Fibroblast of gingiva (primary cell): ENCODE measurements at regions not wholly inside any gene's neighbourhood (a gene's known extent, or its start where the extent isn't known, plus 50 kb on each side); places are given as distances from the start of the nearest gene placed in this dataset.
"Not testable (repeated sequence)": the region's sequence is repeated elsewhere in the genome, so short reads cannot be mapped to it uniquely, and the experiment has no call there.

Experiments
- DNase-seq: peaks from one replicate; pipeline ENCODE4 v3.0.0-alpha.2; 2011; ENCODE audit warnings: low read depth

DNA sequence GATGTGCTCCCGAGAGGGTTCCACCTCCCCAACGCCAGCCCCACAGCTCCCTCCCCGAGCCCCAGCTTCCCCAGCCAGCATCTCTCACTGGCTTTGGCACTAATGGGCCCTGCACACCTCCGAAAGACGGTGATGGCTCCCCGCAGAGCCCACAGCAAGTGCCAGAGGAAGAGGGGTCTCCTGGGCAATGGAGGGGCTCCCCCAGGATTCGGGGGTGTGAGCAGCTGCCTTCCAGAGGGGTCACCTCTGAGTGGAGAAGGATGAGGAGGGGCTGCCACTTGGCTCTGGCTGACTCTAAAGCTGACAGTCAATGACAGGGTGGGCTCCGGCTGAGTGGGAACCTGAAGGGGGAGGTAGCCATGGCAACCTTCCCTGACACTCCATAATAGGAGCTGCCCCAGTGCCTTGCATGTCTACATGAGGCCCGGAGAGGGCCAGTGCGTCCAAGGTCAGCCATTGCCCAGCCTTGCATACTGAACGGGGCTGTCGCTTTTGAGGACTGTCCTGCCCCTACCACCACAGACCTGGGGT lies 98.6 kb upstream of the SYT13 start:
- no peak for DNase-seq

DNA sequence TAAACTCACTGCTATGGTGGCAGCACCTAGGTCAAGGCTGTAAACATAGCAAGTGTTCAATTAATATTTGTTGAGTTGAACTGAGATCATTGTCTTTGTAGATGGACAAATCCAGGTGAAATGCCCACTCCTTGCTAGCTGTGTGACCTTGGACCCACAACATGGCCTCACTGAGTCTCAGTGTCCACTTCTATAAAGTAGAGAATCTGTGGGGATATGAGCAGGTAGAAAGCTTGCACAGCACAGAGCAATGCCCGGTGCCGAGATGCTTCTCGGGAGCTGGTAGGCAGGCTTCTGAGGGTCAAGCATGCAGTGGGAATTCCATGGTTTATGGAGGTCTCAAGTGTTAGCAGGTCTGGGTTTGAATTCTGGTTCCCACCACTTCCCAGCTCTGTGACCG lies 97.9 kb upstream of the SYT13 start:
- DNase-seq = no peak

DNA sequence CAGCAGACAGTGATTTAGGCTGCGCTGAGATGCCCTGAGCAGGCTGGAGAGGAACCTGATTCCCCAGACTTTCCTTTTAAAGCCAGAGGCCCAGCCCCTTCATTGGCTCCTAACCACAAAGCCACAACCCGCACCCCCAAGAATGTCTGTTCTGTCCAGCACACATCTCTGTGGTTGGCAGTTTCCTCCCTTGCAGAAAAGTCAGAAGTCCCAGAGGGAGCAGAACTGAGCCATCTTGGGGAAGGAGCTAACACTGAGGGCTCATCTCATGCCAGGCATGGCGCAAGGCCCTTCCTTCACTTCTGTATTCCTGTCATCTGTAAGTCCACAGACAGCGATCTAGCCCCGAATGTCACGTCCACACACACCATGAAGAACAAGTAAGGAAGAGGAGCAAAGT lies 97.1 kb upstream of the SYT13 start:
- peak; percentile 66 for DNase-seq

DNA sequence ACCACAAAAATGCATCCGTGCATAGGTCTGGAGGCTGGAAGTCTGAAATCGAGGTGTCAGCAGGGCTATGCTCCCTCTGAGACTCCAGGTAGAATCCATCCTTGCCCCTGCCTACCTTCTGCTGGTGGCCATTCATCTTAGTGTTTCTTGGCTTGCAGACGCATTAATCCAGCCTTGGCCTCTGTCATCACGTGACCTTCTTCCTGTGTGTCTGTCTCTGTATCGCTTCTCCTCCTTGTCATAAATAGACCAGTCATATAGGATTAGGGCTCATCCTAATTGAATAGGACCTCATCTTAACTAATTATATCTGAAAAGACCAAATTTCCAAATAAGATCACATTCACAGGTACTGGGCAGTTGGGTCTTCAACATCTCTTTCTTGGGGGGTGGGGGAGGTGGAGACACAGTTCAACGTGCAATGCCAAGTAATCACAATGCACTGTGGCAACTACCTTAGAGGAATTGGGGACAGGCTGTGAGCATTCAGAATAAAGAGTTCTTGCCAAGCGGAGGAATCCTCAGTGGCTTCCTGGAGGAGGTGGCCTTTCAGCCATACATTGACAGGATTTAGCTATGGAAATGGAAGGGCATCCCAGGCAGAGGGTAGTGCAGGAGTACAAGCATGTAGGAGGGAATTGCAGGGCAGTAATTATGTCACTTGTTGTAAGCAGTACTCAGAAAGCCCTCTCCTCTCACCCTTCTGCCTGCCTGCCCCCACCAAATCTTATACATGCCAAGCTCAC lies 96.2 kb upstream of the SYT13 start:
- DNase-seq = no peak

DNA sequence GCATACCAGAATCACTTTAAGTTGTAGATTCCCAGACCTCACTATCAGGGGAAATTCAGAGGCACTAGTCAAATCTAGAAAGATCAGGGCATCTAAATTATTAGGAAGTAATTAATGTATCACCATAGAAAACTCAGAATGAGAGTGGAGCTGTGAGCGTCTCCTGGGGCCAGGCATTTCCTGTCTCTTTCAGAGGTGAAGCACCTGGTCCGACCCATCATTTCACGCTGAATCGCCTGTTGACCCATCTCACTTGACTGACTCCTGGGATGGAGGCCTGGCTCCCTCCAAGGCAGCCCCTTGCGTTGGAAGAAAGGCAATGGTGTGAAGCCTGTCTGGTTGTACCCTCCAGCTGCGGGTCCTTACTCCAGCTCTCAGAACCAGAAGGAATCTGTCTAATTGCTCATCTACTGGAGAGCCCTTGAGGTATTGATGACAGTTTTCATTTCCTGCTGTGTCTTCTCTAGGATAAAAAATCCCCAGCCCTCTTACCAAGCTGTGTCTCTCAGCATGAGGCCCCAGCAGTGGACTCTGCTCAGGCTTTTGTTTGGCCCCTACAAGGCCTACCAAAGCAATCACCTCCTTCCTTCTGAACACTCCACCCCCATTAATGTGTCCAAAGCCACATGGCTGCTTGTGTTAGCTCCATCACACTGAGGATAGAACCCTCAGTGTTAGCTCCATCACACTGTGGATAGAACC lies 93.2 kb upstream of the SYT13 start:
- DNase-seq = no peak

DNA sequence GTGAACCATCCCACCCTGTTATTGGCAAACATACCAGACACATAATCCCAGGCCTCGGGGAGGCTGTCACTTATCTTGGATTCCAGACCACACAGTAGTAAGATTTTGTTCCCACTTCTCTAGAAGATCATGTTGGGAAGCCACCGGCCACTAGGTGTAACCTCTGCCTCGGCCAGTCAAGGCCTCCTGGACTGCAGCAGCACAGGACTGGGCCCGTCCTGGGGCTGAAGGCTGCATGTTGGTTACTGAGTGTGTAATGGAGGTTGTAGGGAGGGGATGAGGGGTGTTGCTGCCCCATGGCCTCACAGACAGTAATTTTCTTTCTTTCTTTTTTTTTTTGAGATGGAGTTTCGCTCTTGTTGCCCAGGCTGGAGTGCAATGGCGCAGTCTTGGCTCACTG lies 92.4 kb upstream of the SYT13 start:
- DNase-seq = no peak

DNA sequence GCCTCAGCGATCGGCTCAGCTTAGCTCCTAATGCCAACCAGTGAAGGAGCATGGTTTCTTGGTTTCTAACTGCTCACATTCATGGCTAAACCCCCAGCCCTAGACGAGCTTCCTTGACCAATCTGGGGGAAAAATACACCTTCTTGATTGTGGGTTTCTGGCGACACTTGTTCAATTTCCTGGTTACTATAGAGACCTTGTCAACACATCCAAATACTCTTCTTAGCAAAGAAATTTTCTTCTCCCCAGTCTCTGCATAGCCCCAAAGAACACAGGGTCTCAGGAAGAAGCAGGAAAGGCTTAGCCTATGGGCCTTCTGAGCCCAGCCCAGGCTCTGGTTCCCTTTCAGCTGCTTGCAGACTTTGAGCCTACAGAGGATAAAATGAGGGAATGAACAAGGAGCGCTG lies 88.5 kb upstream of the SYT13 start:
- no peak for DNase-seq

DNA sequence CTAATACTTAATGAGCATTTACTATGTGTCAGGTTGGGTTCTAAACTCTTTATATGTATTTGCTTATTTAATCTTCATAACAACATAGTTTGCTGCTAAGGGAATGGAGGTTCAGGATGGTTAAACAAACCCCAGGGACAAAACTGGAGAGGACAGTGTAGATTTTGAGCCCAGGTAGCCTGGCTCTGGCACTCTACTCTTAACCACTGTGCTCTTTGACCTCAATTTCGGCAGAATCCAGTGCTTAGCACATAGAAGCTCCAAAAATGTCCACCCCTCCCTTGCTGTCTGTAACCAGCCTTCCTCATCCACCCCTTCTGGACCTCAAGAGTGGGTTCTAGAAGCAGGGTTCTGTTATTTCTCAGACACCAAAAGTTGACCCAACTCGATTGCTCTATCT lies 88.0 kb upstream of the SYT13 start:
- DNase-seq = no peak

DNA sequence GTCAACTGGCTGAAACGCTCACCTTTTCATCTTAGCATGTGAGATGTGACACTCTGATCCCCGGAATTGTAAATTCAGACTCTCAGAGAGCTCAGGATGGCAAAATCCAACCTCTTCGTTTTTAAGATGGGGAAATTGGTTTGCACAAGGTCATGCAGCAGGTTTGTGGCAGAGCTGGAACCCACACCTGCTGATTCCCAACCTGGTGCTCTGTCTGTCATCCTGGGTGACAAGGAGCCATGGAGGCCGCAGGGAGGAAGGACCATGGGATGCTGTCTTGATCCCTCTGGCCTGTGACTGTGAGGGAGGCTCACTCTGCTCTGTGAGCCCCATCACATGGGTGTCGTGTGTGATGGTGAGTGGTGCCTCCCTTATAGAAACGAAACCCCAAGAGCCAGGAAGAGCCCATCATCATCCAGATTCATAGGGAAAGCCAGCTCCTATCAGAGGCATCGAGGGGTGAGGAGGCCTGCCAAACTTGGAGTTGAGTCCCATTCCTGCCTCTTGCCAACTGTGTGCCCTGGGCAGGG lies 87.4 kb upstream of the SYT13 start:
- no peak for DNase-seq

DNA sequence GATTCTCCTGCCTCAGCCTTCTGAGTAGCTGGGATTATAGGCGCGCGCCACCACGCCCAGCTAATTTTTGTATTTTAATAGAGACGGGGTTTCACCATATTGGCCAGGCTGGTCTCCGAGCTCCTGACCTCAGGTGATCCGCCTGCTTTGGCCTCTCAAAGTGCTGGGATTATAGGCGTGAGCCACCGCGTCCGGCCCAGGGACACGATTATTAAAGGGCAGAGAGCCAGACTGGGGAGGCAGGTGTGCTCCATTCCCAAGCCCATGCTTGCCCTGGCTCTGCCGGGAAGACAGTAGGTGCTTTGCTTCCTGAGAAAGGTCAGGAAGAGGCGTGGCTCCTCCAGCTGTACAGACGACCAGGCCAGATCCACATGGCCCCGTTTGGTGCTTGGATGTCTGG lies 86.3 kb upstream of the SYT13 start:
- not testable (repeated sequence) for DNase-seq

DNA sequence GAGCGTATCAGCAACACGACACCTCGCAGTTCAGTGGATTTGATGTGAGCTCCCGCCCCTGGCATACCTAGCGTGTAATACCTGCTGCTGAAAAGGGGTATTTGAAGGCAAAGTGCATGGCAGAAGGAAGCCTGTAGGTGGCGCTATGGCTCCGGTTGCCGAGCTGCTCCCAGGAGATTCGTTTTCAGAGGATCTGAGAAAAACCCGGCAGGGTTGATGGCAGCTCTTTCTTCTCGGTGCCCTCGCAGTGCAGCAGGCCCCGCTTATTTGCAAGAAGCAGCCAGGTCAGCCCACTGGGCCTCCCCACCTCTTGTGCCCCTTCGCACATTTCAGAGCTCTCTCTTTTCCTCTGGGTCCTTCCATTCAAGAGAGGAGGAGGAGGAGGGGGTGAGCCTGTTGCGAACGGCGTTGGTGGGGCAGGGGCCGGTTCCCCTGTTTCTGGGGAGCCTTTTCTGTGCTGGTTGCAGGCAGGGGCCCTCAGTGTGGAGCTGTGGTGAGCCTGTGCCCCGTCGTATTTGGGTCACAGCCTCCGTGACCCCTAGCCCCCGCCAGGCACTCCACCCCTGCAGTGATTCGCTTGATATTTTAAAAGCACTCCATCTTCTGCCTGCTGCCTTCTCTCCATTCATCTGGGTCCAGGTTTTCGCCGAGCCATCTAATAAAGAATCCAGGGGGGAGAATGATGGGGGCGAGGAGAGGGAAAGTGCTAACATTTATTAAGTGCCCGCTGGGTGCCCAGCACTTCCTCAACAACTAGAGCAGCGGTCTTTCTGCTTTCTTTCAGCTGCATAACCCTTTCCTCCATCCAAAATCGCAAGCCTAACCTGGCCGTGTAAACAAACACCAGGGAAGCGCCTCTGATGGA lies 85.3 kb upstream of the SYT13 start:
- DNase-seq = peak; percentile 29

DNA sequence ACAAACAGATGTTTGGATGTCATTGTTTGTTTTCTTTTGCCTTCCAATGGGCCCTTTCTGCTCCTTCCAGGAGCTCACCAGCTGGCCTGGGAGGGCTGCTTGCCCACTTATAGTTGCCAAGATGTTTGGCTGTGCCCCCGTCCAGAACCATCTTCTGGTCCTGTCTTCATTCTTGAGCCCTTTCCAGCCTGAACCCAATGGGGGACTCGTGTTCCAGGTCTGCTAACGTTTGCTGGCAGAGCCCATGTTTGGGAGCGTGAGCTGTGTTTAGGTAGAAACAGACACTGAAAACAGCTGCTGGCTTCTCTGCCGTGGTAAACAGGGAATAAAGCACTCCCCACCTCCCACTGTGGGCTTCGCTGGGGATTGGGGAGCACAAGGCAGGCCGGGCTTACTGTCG lies 83.2 kb upstream of the SYT13 start:
- DNase-seq = no peak

DNA sequence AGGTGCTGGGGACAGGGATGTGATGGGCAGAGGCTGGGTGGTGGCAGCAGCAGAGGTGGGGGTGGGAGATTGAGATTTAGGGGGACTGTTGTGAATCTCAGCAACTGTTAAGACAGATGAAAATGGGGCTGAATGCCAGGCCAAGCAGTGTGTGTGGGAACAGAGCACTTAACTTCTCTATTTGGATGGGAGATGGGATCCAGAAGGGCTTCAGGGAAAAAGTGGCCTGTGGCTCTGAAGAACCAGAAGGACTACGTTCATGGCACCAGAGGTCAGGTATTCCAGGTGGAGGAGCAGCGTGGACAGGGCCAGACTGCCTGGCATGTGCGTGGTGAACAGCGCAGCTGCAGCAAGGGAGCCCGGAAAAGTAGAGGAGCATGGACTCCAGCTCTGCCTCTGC lies 82.6 kb upstream of the SYT13 start:
- DNase-seq = no peak

DNA sequence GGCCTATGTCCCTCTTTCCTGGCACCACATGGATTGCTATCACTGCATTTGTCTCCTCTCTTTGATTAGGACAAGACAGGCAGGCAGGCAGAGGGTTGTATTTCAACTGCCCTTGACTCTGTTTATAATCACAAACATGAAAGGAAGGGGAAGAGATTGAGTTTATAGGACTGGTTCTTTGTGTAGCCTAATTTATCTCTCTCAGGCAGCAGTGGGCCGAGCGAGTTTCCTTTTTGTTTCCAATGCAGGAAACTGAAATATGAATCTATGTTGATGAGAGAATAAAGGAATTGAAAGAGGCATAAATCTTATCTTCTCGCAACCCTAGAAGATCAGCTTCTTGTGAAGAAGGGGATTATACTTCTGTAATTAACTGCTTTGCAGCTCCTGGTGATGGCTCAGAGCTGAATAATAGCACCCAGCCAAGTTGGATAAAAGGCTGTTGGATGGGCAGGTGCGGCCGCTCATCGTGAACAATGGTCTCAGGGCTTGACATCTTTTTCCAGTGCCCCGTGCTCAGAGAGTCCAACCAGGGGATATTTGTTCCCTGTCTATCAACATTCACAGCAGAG lies 80.6 kb upstream of the SYT13 start:
- no peak for DNase-seq

DNA sequence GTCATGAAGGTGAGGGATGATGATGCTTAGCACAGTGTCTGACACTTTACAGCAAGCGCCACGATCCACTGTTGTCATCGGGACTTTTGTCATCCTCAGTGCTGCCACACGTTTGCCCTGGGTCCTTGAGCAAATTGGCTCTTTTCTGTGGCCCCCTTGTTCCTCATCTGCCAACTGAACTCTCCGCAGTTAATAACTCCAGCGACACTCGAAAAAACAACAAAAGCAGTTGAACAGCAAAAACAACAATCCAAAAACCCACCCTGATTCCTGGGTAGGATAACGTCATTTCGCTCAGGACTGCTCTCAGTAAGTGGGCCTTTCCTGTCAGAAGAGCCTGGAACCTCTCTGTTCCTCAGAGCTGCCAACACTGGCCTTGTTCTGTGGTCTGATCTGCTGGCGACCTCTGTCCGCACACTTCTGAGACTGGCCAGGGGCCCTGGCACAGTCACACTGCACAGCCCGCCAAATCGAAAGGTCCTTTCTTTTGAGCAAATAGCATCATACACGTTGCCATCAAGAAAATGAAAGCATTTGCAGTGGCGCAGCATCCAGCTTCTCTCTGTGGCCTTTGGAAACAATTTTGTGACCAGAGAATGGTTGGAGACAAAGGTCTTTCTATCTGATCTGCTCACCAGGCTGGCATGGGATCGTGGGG lies 79.9 kb upstream of the SYT13 start:
- no peak for DNase-seq

DNA sequence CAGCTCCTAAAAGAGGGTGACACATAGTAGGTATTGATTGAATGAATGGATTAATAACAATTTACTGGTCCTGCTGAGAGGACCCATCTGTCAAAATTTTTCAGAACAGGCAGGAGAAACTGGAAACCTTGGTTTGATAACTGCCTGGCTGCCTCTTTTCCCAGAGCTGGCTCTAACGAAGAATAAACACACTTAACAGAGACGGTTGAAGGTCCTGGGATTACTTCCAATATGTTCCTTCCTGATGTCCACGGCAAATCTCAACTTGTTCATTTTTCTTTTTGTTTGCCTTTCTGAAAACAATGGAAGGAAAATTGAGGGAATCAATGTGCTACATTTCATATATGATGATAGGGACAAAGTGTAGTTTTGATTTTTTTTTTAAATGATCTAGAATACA lies 76.5 kb upstream of the SYT13 start:
- DNase-seq = no peak

DNA sequence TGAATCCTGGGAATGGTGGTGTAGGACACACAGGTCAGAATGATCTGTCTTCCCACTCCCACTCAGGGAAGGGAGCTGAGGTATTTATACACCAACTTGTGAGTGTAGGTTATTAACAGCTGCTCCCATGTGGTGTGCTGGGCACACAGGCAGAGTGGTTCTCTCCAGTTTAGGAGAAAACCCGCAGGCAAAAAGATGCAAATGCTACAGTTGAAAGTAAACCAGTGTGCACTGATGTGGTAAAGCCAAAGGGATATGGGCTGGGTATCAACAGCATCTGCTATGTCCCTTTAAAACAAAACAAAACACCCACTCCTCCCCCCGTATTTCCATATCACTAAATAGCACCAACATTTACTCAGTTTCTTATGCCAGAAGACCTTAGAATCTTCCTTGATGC lies 75.4 kb upstream of the SYT13 start:
- no peak for DNase-seq

DNA sequence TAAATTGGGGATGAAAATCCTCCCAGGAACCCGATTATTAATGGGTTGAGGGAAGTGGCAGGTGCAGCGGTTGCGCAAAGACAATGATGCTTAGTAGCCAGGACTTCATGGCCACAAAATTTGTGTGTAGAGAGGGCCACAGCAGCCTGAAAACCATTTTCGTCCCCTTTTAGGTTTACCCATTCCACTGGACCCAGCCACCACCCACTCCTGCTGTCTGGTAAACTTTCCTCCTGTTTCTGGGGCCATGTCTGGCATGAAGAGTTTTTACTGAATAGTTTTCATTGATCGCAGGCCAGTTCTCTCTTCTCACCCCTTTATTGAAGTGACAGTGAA lies 69.5 kb upstream of the SYT13 start:
- no peak for DNase-seq

DNA sequence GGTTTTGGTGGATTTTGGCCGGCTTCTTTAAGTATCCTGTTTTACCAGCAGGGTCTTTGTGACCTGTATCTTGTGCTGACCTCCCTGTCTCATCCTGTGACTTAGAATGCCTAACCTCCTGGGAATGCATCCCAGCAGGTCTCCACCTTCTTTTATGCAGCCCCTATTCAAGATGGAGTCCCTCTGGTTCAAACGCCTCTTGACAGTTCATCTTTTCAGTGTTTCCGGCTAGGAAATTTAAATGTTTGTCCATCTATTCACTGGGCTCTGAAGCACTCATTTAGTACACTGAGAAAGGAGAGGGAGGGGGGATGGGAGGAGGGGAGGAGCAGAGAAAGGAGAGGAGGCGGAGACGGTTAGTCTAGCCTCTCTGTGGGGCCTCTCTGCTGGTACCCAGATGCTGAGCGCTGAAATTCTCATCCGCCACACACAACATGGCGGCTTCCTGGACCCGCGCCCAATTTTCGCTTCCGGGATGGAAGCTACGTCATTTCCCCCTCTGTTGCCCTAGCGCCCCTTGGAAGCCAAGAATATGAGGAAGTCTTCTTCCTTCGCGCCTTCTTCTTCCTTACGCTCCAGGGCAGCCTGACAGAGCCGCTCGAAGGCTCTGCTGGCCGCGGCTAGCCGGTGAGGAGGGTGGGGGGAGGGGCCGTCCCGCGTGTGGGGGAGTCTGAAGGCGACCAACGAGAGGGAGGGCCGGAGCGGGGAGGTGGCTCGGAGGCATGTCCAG lies 69.0 kb upstream of the SYT13 start:
- peak; percentile 19 for DNase-seq

DNA sequence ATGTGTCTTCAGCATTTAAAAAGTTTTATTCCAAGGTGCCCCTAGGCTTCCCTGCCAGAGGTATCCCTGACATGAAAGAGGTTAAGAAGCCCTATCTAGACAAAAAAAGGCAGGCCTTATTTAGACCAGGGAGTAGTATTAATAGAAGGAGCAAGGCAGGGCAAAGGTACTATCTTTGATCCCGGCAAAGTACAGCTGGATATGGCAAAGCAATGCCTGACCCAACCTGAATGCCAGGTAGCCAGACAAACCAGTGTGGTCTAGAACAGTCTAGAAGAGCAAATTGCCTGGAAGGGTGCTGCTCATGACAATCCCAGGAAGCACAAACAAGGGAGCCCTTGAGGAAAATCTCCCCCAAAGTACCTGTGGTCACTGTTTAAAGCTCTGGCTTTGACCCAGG lies 62.6 kb upstream of the SYT13 start:
- DNase-seq = no peak
